ENCODE measurements at regions not wholly inside any gene's neighbourhood (a gene's known extent, or its start where the extent isn't known, plus 50 kb on each side); places are given as distances from the start of the nearest gene placed in this dataset.

DNA sequence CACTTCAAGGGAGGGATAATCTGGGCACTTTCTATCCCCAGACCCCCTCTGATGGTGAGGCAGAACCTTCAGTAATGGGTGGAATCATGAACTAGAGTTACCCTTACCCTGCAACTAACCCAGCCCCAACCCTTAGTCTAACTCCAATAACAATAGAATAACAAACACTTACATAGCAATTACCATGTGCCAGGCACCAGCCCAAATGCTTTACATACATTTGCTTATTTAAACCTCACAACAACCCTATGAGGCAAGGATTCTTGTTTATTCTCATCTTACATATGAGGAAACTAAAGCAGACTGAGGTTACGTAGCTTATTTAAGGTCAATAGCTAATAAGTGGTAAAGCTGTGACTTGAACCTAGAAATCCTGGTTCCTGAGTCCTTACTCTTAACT, 132.8 kb downstream of the CYP26B1 start:
- H3K36me3 ChIP-seq: no peaks in the 10 kb centered on the region
- no peaks in the 10 kb centered on the region for H3K27me3 ChIP-seq
- H3K9me3 ChIP-seq: no peaks in the 10 kb centered on the region
- TF ChIP-seq, protein P1, sequence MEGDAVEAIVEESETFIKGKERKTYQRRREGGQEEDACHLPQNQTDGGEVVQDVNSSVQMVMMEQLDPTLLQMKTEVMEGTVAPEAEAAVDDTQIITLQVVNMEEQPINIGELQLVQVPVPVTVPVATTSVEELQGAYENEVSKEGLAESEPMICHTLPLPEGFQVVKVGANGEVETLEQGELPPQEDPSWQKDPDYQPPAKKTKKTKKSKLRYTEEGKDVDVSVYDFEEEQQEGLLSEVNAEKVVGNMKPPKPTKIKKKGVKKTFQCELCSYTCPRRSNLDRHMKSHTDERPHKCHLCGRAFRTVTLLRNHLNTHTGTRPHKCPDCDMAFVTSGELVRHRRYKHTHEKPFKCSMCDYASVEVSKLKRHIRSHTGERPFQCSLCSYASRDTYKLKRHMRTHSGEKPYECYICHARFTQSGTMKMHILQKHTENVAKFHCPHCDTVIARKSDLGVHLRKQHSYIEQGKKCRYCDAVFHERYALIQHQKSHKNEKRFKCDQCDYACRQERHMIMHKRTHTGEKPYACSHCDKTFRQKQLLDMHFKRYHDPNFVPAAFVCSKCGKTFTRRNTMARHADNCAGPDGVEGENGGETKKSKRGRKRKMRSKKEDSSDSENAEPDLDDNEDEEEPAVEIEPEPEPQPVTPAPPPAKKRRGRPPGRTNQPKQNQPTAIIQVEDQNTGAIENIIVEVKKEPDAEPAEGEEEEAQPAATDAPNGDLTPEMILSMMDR (IDR thresholded peaks at IDR 0.05; ENCODE audit: low read depth, low read length): no peak
- no peak overlapping the region for H3K4me3 ChIP-seq (ENCODE audit: low read depth, low read length)
- H3K4me1 ChIP-seq: no peaks in the 10 kb centered on the region
- DNase-seq: no peak

DNA sequence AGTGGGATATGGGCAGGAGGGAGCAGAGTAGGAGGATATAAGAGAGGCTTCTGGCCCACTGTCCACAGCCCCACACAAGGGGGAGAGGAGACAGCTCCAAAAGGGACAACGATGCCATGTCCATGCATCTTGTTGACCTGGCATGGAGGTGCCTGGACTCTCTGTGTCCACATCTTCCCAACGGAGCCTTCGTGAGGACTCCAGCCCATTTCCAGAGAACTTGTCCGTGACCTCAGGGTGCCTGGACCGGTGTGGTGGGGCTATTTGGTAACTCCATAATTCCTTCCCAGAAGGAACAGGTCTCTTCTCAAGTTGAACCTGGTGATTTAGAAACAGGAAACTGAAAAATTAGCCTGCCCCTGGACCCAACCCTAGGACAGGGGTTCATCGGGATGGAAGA, 133.9 kb downstream of the CYP26B1 start:
- Histone ChIP-seq H3K9me3 (no peaks in the 10 kb centered on the region), H3K27me3 (no peaks in the 10 kb centered on the region), H3K4me3 (ENCODE audit: low read depth, low read length) (no peak overlapping the region), H3K36me3 (no peaks in the 10 kb centered on the region), H3K4me1 (no peaks in the 10 kb centered on the region)
- TF ChIP-seq, protein P1 (IDR thresholded peaks at IDR 0.05; ENCODE audit: low read depth, low read length): no peak
- no peak for DNase-seq

DNA sequence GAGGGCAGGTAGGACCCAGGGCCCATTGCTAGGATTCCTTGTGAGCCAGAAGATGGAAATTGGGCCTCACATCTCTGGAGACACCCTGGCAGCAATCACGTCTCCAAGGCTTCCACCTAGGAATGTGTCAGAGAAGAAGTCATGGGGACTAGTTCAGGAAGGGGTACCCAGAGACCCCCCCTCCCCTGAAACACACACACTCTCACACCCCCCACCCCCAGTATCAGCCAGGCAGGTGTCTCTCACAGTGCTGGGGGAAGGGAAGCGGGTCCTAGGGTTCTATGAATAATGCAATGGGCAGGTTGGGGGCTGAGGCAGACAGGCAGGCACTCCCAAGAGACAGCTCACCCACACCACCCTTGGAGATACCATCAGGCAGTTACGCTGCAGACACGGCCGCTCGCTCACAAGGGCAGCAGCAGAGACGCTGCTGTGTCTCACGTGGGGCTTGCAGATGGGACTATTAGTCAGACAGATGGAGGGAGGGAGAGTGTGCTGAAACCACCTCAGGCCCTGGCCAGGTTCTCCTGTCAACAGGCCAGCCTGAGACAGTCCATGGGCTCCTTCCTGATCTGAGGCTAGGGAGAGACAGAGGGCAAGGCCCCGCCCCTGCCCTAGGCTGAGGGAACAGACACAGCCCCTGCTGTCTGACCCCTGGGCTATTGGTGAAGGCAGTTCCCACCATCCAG, 134.6 kb downstream of the CYP26B1 start:
- DNase-seq: peak; percentile 74
- Histone ChIP-seq H3K27me3 (no peaks in the 10 kb centered on the region), H3K36me3 (no peaks in the 10 kb centered on the region), H3K9me3 (no peaks in the 10 kb centered on the region), H3K4me3 (ENCODE audit: low read depth, low read length) (no peak overlapping the region), H3K4me1 (no peaks in the 10 kb centered on the region)
- TF ChIP-seq, protein P1 (IDR thresholded peaks at IDR 0.05; ENCODE audit: low read depth, low read length): no peak

DNA sequence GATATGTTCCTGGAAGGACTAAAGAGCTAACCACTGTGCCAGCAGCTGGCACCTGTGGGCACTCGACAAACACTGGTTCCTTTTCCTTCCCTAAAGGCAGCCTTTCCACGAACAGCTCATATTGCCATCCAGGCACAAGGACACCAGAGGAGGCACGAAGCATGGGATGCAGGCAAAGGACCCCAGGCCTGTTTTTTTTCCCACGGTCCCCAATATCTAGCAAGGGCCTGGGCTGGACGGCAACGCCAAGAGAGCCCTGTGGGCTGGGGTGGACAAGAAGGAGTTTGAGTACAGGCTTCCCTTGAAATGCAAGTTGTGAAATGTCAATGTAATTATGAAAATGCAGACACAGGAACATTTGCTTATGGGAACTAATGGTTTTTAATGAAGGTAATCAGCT, 135.9 kb downstream of the CYP26B1 start:
- Histone ChIP-seq H3K27me3 (no peaks in the 10 kb centered on the region), H3K36me3 (no peaks in the 10 kb centered on the region), H3K9me3 (no peaks in the 10 kb centered on the region), H3K4me1 (no peaks in the 10 kb centered on the region), H3K4me3 (ENCODE audit: low read depth, low read length) (no peak overlapping the region)
- DNase-seq: no peak
- TF ChIP-seq, protein P1 (IDR thresholded peaks at IDR 0.05; ENCODE audit: low read depth, low read length): no peak

DNA sequence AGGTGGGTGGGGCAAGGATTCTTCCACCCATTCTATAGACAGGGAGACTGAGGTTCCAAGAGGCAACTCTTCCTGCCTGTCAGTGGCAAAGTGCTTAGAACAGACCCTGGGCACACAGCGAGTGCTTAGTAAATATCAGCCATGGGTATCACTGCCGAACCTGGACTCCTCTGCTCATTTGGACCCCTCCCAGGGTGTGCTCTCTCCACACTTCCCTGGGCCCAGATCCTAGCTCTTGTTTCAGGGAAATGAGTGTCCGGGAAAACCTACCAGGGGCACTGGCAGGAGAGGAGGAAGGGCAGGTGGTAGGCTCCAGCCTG, 136.3 kb downstream of the CYP26B1 start:
- DNase-seq: no peak
- Histone ChIP-seq H3K4me3 (ENCODE audit: low read depth, low read length) (no peak overlapping the region), H3K36me3 (no peaks in the 10 kb centered on the region), H3K4me1 (no peaks in the 10 kb centered on the region), H3K9me3 (no peaks in the 10 kb centered on the region), H3K27me3 (no peaks in the 10 kb centered on the region)
- TF ChIP-seq, protein P1 (IDR thresholded peaks at IDR 0.05; ENCODE audit: low read depth, low read length): no peak

DNA sequence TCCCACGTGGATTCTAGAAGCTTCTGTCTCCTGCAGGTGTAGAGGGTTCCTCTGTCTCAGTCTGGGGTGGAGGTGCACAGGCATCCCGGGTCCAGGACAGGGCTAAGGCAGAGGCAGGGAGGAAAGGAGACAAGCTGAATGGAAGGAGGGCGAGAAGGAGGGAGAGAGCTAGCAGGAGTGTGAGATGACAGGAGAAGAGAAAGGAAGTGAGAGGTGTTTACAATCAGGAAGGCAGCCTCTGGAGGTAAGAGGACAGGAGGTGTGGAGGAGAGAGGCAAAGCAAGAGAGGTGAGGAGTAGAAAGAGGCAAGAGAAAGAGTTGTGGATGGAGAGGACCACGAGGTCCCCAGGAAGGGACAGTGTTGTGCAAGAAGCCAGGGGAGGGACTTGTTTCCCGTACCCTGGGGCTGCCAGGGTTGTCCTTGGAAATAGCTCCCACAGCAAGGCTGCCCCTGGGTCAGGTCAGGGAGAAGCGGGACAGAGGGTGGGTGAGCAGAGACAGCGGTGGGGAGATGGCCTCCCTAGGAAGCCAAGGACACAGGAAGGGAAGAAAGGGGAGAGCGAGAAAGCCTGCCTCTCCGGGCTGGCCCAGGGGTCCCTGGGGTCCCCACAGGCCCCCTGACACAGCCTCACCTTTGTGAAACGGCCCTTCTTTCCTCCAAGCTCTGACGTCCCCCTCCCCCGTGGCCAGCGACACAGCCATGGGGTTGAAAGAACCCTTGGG, 136.9 kb downstream of the CYP26B1 start:
- TF ChIP-seq, protein P1 (IDR thresholded peaks at IDR 0.05; ENCODE audit: low read depth, low read length): no peak

More for the DNA sequence above, 136.9 kb downstream of the CYP26B1 start:
- DNase-seq: no peak
- Histone ChIP-seq H3K4me3 (ENCODE audit: low read depth, low read length) (no peak overlapping the region), H3K36me3 (no peaks in the 10 kb centered on the region), H3K27me3 (no peaks in the 10 kb centered on the region), H3K9me3 (no peaks in the 10 kb centered on the region), H3K4me1 (no peaks in the 10 kb centered on the region)

Measured in BE2C (cell line).